NCI-H2029 treated with DMSO at 0.1 percent for 48 hours (cell line): ENCODE measurements at regions not wholly inside any gene's neighbourhood (a gene's known extent, or its start where the extent isn't known, plus 50 kb on each side); places are given as distances from the start of the nearest gene placed in this dataset.

Experiments
- DNase-seq: peaks from one replicate; lab custom pipeline; 2025; lab: John Stamatoyannopoulos, UW

DNA sequence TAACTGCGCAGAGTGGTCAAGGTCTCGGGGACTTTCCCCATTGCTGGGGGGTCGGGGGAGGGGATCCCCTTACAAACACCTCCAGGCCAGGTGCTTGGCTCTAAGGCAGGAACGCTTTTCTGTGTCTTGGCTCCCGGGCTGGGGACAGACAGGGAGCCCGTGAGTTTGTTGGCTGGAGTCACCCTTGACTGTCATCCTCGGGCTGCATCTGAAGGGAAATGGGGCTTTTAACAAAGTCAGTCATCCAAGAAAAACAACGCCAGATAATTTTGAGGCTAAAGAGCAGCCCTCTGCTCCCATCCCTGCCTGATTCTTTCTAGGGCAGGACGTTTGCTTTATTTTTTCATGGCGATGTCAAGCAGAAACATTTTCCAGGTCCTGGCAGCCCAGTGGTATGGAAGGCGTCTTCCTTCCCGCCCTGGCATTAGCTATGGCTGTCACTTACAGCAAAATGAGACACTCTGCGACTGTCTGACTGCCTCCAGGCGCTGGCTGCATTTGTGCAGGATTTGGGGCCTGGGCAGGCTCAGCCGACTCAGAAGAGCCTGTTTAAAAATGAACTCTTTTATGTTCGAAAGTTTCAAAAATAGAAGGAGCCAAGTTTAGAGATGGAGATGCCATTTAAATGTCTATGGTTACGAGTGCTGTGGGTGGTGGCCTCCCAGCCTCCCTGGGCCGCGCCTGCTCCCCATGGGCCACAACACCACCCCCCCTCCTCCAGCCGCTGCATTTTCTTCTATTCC, 54.7 kb upstream of the TNS3 start:
- no peak for DNase-seq

DNA sequence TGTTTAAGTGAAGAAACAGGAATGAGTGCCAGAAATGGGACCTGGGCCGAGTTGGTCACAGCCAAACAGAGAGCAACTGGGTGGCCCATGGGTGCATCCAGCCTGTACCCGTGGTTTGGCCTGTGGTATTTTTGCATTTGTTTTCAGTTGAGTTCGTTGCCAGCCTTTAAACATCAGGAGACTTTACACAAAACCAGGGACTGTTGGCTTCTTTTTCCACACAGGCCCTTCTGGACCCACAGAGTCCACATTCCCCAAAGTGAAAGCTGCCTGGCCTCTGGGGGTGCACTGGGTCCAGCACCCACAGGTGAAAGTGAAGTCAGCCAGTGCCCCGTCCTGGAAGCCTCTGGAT, 54.1 kb upstream of the TNS3 start:
- DNase-seq = no peak

DNA sequence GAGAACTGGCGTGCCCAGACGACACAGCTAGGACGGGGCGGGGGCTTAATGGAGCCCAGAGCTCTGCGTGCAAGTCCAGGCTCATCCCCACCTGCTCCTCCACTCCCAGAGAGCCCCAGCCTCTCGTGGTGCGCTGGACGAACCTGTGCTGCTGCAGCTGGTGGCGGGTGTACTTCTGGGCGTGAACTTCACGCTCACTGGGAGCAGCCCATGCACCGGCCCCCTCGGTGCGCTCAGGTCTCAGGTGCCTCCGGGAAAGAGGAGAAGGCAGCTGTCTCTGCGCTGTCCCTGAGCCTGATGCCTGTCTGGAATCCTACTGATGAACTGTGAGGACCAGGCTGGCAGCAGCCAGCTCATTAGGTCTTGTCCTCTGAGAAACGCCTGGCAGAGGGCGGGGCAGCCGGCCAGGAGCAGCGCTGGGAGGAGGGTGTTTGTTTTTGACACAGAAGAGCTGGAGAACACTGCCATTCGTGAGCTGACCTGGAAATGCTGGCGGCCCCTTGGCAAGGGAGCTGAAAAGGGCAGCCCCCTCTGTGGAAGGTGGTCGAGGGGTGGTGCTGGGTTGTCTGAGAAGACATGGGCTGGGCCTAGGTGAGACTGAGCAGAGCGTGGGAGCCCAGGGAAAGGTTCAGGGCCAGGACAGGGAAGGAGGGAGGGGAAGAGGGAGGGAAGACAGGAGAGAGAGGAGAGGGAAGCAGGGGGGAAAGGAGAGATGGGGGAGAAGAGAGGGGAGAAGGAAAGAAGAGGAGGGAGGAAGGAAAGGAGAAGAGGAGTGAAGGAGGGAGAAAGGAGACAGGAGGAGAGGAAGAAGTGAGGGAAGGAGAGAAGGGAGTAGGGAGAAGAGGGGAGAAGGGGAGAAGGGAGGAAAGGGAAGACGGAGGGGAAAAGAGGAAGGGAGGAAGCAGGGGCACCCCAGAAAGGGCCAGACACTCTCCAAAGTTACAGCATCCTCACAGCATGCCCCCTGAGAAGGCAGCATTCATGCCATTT, 53.5 kb upstream of the TNS3 start:
- DNase-seq = peak; percentile 71

DNA sequence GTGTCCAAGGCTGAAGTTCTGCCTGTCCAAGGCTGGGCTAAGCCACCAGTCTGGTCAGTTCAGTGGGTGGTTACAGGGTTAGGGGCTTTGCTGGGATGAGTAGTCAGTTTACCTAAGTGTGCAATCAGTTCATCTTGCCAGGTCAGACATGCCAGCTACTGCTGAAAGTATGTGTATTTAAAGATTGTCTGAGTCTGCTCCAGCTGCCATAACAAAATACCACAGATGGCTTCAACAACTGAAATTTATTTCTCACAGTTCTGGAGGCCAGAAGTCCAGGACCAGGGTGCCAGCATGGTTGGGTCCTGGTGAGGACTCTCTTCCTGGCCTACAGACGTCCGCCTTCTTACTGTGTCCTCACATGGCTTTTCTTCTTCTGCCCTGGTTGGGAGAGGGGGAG, 52.4 kb upstream of the TNS3 start:
- DNase-seq = no peak

DNA sequence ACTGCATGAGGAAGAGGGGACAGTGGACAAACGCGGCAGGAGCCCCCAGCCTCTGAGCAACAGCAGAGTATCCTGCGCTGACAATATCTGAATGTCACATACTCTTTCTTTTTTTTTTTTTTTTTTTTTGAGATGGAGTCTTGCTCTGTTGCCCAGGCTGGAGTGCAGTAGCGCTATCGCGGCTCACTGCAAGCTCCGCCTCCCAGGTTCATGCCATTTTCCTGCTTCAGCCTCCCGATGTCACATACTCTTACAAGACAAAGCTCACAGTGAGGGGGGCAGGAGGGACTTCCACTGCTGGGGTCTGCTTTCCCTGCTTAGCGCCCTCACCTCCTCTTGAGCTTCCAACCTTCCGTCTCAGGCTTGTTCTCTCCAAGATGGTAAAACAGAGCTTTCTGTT, 51.2 kb upstream of the TNS3 start:
- DNase-seq = no peak
